PC-9 (cell line): ENCODE measurements at regions not wholly inside any gene's neighbourhood (a gene's known extent, or its start where the extent isn't known, plus 50 kb on each side); places are given as distances from the start of the nearest gene placed in this dataset.
A peak's percentile ranks its signal among the peaks of the same experiment; 100 is the strongest.

Experiments used
- BruUV-seq: library from RNA; stranded (reverse); fragments of 400-500 nt; replicated peaks from 2 replicates; lab custom pipeline; 2021; lab: Mats Ljungman, UMichigan
- CTCF ChIA-PET: fragments of 300-600 bp; sonication (Branson Sonifier 250); formaldehyde crosslinking; loops from one replicate; lab custom pipeline; 2022; ENCODE audit warnings: antibody characterized with exemption; lab: Charles Lee
- POLR2A ChIA-PET: fragments of 300-600 bp; sonication (Branson Sonifier 250); formaldehyde crosslinking; loops from one replicate; lab custom pipeline; 2022; ENCODE audit warnings: antibody characterized with exemption; ENCODE audit not compliant: unreplicated experiment; lab: Charles Lee
- DNase-seq, 2 experiments: peaks; one replicate each; pipeline versions ENCODE4 v3.0.0 to v3.0.0-alpha.2; 2015 to 2022; ENCODE audit warnings: mixed read lengths in 1 of 2
- H2AFZ ChIP-seq: fragments of 200-600 bp; sonication (generic); 2 replicates; pipeline ENCODE4 v1.8.1; 2017; ENCODE audit warnings: antibody characterized with exemption
- H3F3A ChIP-seq: fragments of 200-600 bp; sonication (generic); 2 replicates; pipeline ENCODE4 v1.8.1; 2017; ENCODE audit warnings: antibody characterized with exemption, mild to moderate bottlenecking, low read depth; ENCODE audit not compliant: insufficient read depth
- H3K27ac ChIP-seq: fragments of 200-600 bp; sonication (generic); 2 replicates; pipeline ENCODE4 v1.6.1; 2016; ENCODE audit warnings: mixed run types
- H3K27me3 ChIP-seq: fragments of 200-600 bp; sonication (generic); 2 replicates; pipeline ENCODE4 v1.6.1; 2016; ENCODE audit warnings: low read depth, mixed run types; ENCODE audit not compliant: insufficient read depth
- H3K36me3 ChIP-seq: fragments of 200-600 bp; sonication (generic); 2 replicates; pipeline ENCODE4 v1.6.1; 2016; ENCODE audit warnings: low read depth, mixed run types
- H3K4me1 ChIP-seq: fragments of 200-600 bp; sonication (generic); replicated peaks from 2 replicates; pipeline ENCODE4 v1.6.1; 2016; ENCODE audit warnings: mixed run types; ENCODE audit not compliant: insufficient read depth
- H3K4me2 ChIP-seq: fragments of 200-600 bp; sonication (generic); 2 replicates; pipeline ENCODE4 v1.6.1; 2017; ENCODE audit warnings: mixed run types
- H3K4me3 ChIP-seq: fragments of 200-600 bp; sonication (generic); 2 replicates; pipeline ENCODE4 v1.6.1; 2016; ENCODE audit warnings: mixed run types
- H3K79me2 ChIP-seq: fragments of 200-600 bp; sonication (generic); 2 replicates; pipeline ENCODE4 v1.6.1; 2017; ENCODE audit warnings: low read depth, mixed run types
- H3K9me2 ChIP-seq: fragments of 200-600 bp; sonication (generic); 2 replicates; pipeline ENCODE4 v1.8.1; 2017; ENCODE audit warnings: mild to moderate bottlenecking; ENCODE audit not compliant: insufficient read depth
- H3K9me3 ChIP-seq: fragments of 200-600 bp; sonication (generic); 2 replicates; pipeline ENCODE4 v1.8.1; 2016; ENCODE audit warnings: low read depth; ENCODE audit not compliant: insufficient read depth
- H4K20me1 ChIP-seq: fragments of 200-600 bp; sonication (generic); 2 replicates; pipeline ENCODE4 v1.8.1; 2017; ENCODE audit not compliant: insufficient read depth
- EZH2 ChIP-seq: fragments of 200-600 bp; sonication (generic); IDR thresholded peaks from 2 replicates; pipeline ENCODE4 v1.8.0; 2017; ENCODE audit warnings: antibody characterized with exemption, low read depth
- intact Hi-C: fragments of 100-400 bp; cut with micrococcal nuclease; formaldehyde crosslinking; loops from one replicate; pipeline ENCODE4 v1.10.0; 2022; ENCODE audit not compliant: unreplicated experiment
- TF ChIP-seq, protein P1 (sequence below): fragments of 200-600 bp; sonication (generic); conservative IDR thresholded peaks from 2 replicates; pipeline ENCODE4 v1.6.1; 2017; ENCODE audit warnings: mixed run types, antibody characterized with exemption, mild to moderate bottlenecking, moderate library complexity

DNA sequence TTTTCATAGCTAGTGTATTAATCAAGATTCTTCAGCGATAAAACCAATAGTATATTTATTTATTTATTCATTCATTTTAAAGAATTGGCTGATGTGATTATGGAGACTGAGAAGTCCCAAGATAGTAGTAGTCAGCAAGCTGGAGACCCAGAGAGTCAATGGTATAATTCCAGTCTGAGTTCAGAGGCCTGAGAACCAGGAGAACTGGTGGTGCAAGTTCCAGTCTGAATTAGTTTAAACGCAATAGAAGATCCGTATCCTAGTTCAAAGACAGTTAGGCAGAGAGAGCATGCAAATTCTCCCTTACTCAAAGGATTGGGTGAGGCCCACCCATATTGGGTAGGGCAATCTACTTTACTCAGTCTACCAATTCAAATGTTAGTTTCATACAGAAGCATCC is 364.2 kb upstream of the RPS23 start:
- no peak overlapping the region for H2AFZ ChIP-seq
- H3K27ac ChIP-seq: no peak overlapping the region
- BruUV-seq: no TSS peak
- H3K4me1 ChIP-seq: no peaks in the 10 kb centered on the region
- H4K20me1 ChIP-seq: no peaks in the 10 kb centered on the region
- no peaks in the 10 kb centered on the region for H3K9me2 ChIP-seq
- no peaks in the 10 kb centered on the region for H3K79me2 ChIP-seq
- H3K36me3 ChIP-seq: no peaks in the 10 kb centered on the region
- no peaks in the 10 kb centered on the region for H3K9me3 ChIP-seq
- no peaks in the 10 kb centered on the region for H3F3A ChIP-seq
- ChIA-PET CTCF (no interaction called here), POLR2A (no interaction called here)
- intact Hi-C loops: loop anchor here (5.0 to 10.0 kb wide), 3 partner anchors 152 to 920 kb away; no protein-coding TSS in a partner anchor
- no peaks in the 10 kb centered on the region for H3K27me3 ChIP-seq
- TF ChIP-seq EZH2: no peak
- TF ChIP-seq, protein P1, sequence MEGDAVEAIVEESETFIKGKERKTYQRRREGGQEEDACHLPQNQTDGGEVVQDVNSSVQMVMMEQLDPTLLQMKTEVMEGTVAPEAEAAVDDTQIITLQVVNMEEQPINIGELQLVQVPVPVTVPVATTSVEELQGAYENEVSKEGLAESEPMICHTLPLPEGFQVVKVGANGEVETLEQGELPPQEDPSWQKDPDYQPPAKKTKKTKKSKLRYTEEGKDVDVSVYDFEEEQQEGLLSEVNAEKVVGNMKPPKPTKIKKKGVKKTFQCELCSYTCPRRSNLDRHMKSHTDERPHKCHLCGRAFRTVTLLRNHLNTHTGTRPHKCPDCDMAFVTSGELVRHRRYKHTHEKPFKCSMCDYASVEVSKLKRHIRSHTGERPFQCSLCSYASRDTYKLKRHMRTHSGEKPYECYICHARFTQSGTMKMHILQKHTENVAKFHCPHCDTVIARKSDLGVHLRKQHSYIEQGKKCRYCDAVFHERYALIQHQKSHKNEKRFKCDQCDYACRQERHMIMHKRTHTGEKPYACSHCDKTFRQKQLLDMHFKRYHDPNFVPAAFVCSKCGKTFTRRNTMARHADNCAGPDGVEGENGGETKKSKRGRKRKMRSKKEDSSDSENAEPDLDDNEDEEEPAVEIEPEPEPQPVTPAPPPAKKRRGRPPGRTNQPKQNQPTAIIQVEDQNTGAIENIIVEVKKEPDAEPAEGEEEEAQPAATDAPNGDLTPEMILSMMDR: no peak
- no peak overlapping the region for H3K4me3 ChIP-seq
- no peak overlapping the region for H3K4me2 ChIP-seq
- DNase-seq: no peak

DNA sequence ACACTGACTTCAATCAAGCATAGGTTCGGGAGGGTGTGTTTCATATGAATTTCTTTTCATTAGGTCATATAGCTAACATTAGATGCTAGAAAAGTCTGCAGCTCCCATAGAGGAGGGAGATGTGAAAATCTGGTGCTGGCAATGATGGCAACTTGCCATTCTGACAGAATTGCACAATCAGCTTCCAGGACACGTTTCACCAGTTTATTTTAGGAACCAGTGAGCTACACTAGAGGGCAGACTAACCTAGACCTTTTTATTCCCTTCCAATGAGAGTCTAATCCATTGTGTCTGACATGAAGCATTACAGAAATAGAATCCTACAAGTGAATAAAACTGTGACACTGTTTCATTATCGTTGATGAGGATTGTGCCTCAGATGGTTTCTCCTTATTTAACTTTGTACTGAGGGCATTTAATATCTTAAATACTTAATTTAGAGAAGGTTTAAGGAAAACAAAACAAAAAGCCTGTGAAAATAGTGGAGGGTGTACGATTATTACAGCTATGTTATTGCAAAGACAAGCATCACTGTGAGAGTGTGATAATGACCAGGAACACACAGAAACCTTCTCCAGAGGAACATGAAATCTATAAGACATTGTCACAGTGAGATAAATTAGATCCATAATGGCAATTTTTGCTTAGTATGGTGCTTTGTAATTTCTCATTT is 363.3 kb upstream of the RPS23 start:
- H3K9me3 ChIP-seq: no peaks in the 10 kb centered on the region
- no peaks in the 10 kb centered on the region for H3F3A ChIP-seq
- no peak overlapping the region for H2AFZ ChIP-seq
- CTCF ChIA-PET: interaction anchor here (0.5 kb wide), 1 partner anchor 726 kb away, joined by 3 read pairs; no protein-coding TSS in a partner anchor
- H3K9me2 ChIP-seq: no peaks in the 10 kb centered on the region
- peak; percentile 50 to 52 for DNase-seq
- no peaks in the 10 kb centered on the region for H3K27me3 ChIP-seq
- no peak overlapping the region for H3K4me2 ChIP-seq
- POLR2A ChIA-PET: no interaction called here
- no peaks in the 10 kb centered on the region for H3K36me3 ChIP-seq
- no peak overlapping the region for H3K4me3 ChIP-seq
- no peak overlapping the region for H3K27ac ChIP-seq
- TF ChIP-seq EZH2: no peak
- TF ChIP-seq, protein P1: peak; percentile 68
- BruUV-seq: no TSS peak
- no peaks in the 10 kb centered on the region for H4K20me1 ChIP-seq
- H3K79me2 ChIP-seq: no peaks in the 10 kb centered on the region
- no peaks in the 10 kb centered on the region for H3K4me1 ChIP-seq
- intact Hi-C loops: loop anchor here (1.0 to 10.0 kb wide), 5 partner anchors 153 to 921 kb away; no protein-coding TSS in a partner anchor

DNA sequence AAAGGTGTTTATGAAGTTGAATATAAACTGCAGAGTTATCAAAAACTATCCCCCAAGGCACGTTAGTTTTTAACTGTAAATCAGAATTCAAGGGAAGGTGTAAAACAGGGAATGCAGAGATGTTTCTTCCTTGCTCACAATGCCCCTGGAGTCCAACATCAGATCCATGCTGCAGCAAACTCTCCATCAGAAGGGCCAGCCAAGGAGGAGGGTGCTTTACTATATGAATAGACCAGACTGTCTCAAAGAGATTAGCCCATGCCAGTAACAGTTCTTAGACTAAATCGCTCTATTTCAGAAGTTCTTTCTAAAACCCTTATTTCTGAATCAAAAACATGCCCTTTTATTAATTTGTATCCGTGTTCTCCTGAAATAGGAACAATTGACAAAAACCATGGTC is 362.8 kb upstream of the RPS23 start:
- H3K79me2 ChIP-seq: no peaks in the 10 kb centered on the region
- H2AFZ ChIP-seq: no peak overlapping the region
- DNase-seq: no peak
- H3K9me2 ChIP-seq: no peaks in the 10 kb centered on the region
- H3K9me3 ChIP-seq: no peaks in the 10 kb centered on the region
- H3K4me2 ChIP-seq: no peak overlapping the region
- H3K4me3 ChIP-seq: no peak overlapping the region
- ChIA-PET CTCF (interaction anchor here (0.5 kb wide), 1 partner anchor 727 kb away, joined by 3 read pairs; no protein-coding TSS in a partner anchor), POLR2A (no interaction called here)
- no peaks in the 10 kb centered on the region for H3F3A ChIP-seq
- peaks cover 5% of the 10 kb centered on the region; the same call in 1 of the 2 replicates for H3K4me1 ChIP-seq
- intact Hi-C loops: loop anchor here (1.0 to 10.0 kb wide), 5 partner anchors 154 to 921 kb away; no protein-coding TSS in a partner anchor
- H3K36me3 ChIP-seq: no peaks in the 10 kb centered on the region
- H3K27me3 ChIP-seq: no peaks in the 10 kb centered on the region
- TF ChIP-seq, protein P1: no peak
- no peak for TF ChIP-seq EZH2
- no peak overlapping the region for H3K27ac ChIP-seq
- BruUV-seq: no TSS peak
- no peaks in the 10 kb centered on the region for H4K20me1 ChIP-seq
